GM23248 (cell line): ENCODE measurements at regions not wholly inside any gene's neighbourhood (a gene's known extent, or its start where the extent isn't known, plus 50 kb on each side); places are given as distances from the start of the nearest gene placed in this dataset.

Experiments
- EZH2 ChIP-seq: fragments of 200-600 bp; sonication (generic); IDR thresholded peaks from 2 replicates; pipeline ENCODE4 v1.6.1; 2018; ENCODE audit warnings: antibody characterized with exemption, mild to moderate bottlenecking; ENCODE audit not compliant: insufficient read depth, poor library complexity, severe bottlenecking
- EZH2phosphoT487 ChIP-seq: fragments of 200-600 bp; sonication (generic); IDR thresholded peaks from 2 replicates; pipeline ENCODE4 v1.6.1; 2018; ENCODE audit warnings: antibody characterized with exemption, moderate library complexity, mild to moderate bottlenecking, low read depth; ENCODE audit not compliant: insufficient read depth

GRCh38 chr1:218575856-218576255 is 230.7 kb downstream of the TGFB2 start:
- TF ChIP-seq EZH2: no peak
- TF ChIP-seq EZH2phosphoT487: no peak
